Tibial nerve (tissue), 4 donors: ENCODE measurements at regions not wholly inside any gene's neighbourhood (a gene's known extent, or its start where the extent isn't known, plus 50 kb on each side); places are given as distances from the start of the nearest gene placed in this dataset.

Experiments used
- DNase-seq, 2 donors: peaks; one replicate each; pipeline ENCODE4 v3.0.0-alpha.2; 2019; ENCODE audit warnings: low spot score in 2 of 2
- H3K27ac ChIP-seq, 4 donors: fragments of 200-600 bp; sonication (generic) in 3 of 4; one replicate each; pipeline ENCODE4 v1.5.1; 2017 to 2019; ENCODE audit warnings: mild to moderate bottlenecking in 1 of 4
- H3K27me3 ChIP-seq, 2 donors: fragments of 200-600 bp; sonication (generic) in 1 of 2; one replicate each; pipeline versions ENCODE4 v1.5.1 to v1.6.0; 2017 to 2019
- H3K36me3 ChIP-seq, 3 donors: fragments of 200-600 bp; sonication (generic); one replicate each; pipeline ENCODE4 v1.5.1; 2018 to 2019
- H3K4me1 ChIP-seq, 4 donors: fragments of 200-600 bp; sonication (generic) in 3 of 4; one replicate each; pipeline ENCODE4 v1.5.1; 2017 to 2019
- H3K4me3 ChIP-seq, 4 donors: fragments of 200-600 bp; sonication (generic) in 3 of 4; one replicate each; pipeline ENCODE4 v1.5.1; 2017 to 2019; ENCODE audit warnings: mild to moderate bottlenecking in 1 of 4, moderate library complexity in 1 of 4
- H3K9me3 ChIP-seq, 4 donors: fragments of 200-600 bp; sonication (generic) in 3 of 4; one replicate each; pipeline ENCODE4 v1.5.1; 2017 to 2019
- EP300 ChIP-seq, 2 donors: sonication (generic); formaldehyde crosslinking; IDR thresholded peaks; one replicate each; pipeline ENCODE4 v1.6.1; 2017; ENCODE audit warnings: antibody characterized with exemption in 2 of 2, mild to moderate bottlenecking in 1 of 2
- POLR2A ChIP-seq, 2 donors: fragments of 450-650 bp; IDR thresholded peaks; one replicate each; pipeline ENCODE4 v1.6.1; 2017; ENCODE audit warnings: antibody characterized with exemption in 2 of 2, mild to moderate bottlenecking in 2 of 2, moderate library complexity in 2 of 2
- WGBS, 2 donors: methylation state at CpG; one replicate each; pipeline ENCODE4 v1.1.5; 2018; 5-methylcytosine and 5-hydroxymethylcytosine counted together
- TF ChIP-seq, protein P1 (sequence below), 5 experiments: fragments of 200-600 bp in 3 of 5; fragments of 450-650 bp in 2 of 5; sonication (generic) in 3 of 5; IDR thresholded peaks; one replicate each; pipeline ENCODE4 v1.5.1; 2016 to 2019; ENCODE audit warnings: antibody characterized with exemption in 5 of 5, mild to moderate bottlenecking in 3 of 5, moderate library complexity in 2 of 5

DNA sequence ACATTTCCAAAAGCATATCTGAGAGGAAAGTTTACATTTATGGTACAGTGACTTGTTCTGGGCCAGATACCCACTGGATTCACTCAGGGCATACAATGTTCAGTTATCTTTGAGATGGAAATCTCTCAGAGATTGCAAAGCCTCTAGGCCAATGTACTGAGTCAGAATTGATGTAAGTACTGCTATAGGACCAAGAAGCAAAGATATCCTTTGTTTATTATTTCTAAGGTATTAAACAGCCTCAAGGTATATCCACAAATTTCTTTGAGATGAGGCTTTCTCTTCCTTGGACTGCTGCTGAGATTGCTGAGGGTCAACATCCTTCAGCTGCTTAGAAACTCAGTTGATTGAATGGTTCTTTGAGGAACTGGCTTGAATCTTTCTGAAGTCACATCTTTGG lies 484.0 kb downstream of the METTL15 start:
- DNase-seq, result no peak
- TF ChIP-seq, protein P1, sequence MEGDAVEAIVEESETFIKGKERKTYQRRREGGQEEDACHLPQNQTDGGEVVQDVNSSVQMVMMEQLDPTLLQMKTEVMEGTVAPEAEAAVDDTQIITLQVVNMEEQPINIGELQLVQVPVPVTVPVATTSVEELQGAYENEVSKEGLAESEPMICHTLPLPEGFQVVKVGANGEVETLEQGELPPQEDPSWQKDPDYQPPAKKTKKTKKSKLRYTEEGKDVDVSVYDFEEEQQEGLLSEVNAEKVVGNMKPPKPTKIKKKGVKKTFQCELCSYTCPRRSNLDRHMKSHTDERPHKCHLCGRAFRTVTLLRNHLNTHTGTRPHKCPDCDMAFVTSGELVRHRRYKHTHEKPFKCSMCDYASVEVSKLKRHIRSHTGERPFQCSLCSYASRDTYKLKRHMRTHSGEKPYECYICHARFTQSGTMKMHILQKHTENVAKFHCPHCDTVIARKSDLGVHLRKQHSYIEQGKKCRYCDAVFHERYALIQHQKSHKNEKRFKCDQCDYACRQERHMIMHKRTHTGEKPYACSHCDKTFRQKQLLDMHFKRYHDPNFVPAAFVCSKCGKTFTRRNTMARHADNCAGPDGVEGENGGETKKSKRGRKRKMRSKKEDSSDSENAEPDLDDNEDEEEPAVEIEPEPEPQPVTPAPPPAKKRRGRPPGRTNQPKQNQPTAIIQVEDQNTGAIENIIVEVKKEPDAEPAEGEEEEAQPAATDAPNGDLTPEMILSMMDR (IDR thresholded peaks at IDR 0.05), result no peak
- Histone ChIP-seq H3K9me3 (no peaks in the 10 kb centered on the region), H3K36me3 (no peaks in the 10 kb centered on the region), H3K4me3 (no peak overlapping the region), H3K27me3 (no peaks in the 10 kb centered on the region), H3K27ac (no peak overlapping the region), H3K4me1 (no peaks in the 10 kb centered on the region)

DNA sequence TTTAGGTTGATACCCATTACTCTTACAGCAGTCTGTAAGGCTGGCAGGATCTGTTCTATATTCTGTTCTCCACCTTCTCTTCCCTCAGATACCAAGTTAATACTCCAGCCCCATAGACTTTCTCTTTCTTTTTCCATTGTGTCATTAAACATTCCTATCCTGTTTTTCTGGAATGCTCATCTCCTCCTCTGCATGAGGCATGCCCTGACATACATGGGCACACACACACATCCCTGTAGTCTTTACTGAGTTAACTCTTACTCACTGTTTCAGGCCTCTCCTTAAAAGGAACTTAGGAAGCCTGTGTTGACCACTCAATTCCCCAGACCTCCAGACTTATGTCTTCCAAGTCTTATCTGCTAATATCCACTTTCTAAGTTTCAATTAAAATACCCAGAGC lies 476.8 kb downstream of the METTL15 start:
- H3K4me1 ChIP-seq, result no peaks in the 10 kb centered on the region
- no peak for DNase-seq
- no peak for TF ChIP-seq EP300 (IDR thresholded peaks at IDR 0.05)

DNA sequence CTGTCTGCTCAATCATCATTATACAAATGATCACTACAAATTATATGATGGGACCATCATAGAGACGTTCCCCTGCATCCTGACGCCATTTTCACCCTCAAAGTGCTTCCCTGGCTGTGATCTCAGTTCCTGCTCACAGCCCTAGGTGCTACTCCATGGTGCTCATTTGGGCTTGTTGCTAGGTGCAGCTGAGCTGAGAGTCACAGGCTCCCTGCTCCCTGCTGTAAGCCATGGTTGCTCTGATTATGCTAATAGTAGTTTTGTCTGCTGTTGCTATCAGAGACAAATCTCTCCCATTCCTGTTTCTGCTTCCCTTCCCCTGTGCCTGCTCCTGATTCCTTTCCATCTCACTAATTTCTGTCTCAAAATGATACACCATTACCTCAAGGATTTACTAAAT lies 474.3 kb downstream of the METTL15 start:
- 73 to 77% methylated on average over 2 of the region's 2 CpGs for WGBS, 2 donors
- no peak overlapping the region for H3K27ac ChIP-seq
- no peaks in the 10 kb centered on the region for H3K4me1 ChIP-seq
- no peaks in the 10 kb centered on the region for H3K9me3 ChIP-seq
- no peak overlapping the region for H3K4me3 ChIP-seq
- TF ChIP-seq EP300 (IDR thresholded peaks at IDR 0.05) (no peak), POLR2A (IDR thresholded peaks at IDR 0.05) (no peak)
- no peak for DNase-seq
- no peaks in the 10 kb centered on the region for H3K36me3 ChIP-seq
- no peaks in the 10 kb centered on the region for H3K27me3 ChIP-seq

More for the DNA sequence above, 476.8 kb downstream of the METTL15 start:
- no peaks in the 10 kb centered on the region for H3K36me3 ChIP-seq
- no peak overlapping the region for H3K27ac ChIP-seq
- no peaks in the 10 kb centered on the region for H3K27me3 ChIP-seq
- no peaks in the 10 kb centered on the region for H3K9me3 ChIP-seq
- no peak overlapping the region for H3K4me3 ChIP-seq

DNA sequence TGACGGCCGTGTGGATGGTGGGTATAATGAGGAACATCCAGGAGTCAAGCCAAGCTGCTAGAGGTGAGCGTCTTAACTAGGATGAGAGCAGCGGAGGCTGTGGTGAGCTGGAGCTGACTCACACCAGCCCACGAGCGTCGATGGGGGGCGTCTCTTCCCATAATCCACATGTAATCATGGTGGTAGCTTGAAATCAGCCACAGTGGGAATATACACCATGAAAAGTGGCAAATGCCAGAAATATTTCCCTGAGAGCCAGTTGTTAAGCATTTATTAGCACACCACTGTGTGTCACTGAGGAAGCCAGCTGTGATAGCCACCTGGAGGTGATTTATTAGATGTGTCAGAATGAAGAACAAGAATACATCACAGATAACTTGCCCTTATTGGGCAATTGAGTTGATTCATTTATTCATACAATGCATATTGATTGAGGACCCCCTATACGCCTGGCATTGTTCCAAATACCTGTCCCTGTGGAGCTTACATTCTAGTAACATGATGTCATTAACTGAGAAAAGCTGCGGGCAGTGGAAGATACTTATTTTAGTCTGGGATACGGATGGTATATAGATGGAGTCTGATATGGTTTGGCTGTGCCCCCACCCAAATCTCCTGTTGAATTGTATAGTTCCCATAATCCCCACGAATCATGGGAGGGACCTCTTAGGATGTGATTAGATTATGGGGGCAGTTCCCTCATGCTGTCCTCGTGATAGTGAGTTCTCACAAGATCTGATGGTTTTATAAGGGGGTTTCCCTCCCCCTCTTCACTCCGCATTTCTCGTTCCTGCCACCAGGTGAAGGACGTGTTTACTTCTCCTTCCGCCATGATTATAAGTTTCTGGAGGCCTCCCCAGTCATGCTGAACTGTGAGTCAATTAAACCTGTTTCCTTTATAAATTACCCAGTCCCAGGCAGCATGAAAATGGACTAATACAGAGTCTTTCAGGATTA lies 473.4 kb downstream of the METTL15 start:
- DNase-seq, result no peak
- no peak overlapping the region for H3K27ac ChIP-seq
- H3K4me1 ChIP-seq, result no peaks in the 10 kb centered on the region
- 78 to 83% methylated on average over 17 of the region's 17 CpGs for WGBS, 2 donors
- no peaks in the 10 kb centered on the region for H3K36me3 ChIP-seq
- no peak overlapping the region for H3K4me3 ChIP-seq
- no peak for TF ChIP-seq POLR2A (IDR thresholded peaks at IDR 0.05)
- TF ChIP-seq, protein P1 (IDR thresholded peaks at IDR 0.05), result no peak
- no peak for TF ChIP-seq EP300 (IDR thresholded peaks at IDR 0.05)
- H3K27me3 ChIP-seq, result no peaks in the 10 kb centered on the region
- H3K9me3 ChIP-seq, result no peaks in the 10 kb centered on the region

DNA sequence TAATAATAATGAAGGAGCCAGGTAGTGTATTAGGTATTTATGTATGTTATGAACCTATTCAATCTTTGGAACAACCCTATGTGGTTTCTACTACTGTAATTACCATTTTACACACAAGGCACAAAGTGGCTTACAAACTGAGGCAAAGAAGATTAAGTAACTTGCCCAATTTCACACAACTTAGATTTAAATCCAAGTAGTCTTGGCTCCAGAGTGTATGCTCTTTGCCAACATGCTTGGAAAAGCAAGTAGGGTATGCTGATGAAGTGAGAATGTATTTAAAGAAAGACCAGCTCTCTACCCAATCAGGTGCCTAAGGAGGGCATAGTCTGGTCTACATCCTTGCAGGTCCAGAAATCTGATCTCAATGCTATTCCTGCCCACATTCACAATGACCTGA lies 463.2 kb downstream of the METTL15 start:
- no peaks in the 10 kb centered on the region for H3K27me3 ChIP-seq
- DNase-seq, result no peak
- H3K4me1 ChIP-seq, result peaks cover 0 to 7% (median 0%) of the 10 kb centered on the region in 4 donors
- H3K4me3 ChIP-seq, result no peak overlapping the region
- TF ChIP-seq, protein P1 (IDR thresholded peaks at IDR 0.05), result no peak
- TF ChIP-seq POLR2A (IDR thresholded peaks at IDR 0.05) (no peak), EP300 (IDR thresholded peaks at IDR 0.05) (no peak)
- H3K9me3 ChIP-seq, result no peaks in the 10 kb centered on the region
- H3K36me3 ChIP-seq, result no peaks in the 10 kb centered on the region
- no peak overlapping the region for H3K27ac ChIP-seq

DNA sequence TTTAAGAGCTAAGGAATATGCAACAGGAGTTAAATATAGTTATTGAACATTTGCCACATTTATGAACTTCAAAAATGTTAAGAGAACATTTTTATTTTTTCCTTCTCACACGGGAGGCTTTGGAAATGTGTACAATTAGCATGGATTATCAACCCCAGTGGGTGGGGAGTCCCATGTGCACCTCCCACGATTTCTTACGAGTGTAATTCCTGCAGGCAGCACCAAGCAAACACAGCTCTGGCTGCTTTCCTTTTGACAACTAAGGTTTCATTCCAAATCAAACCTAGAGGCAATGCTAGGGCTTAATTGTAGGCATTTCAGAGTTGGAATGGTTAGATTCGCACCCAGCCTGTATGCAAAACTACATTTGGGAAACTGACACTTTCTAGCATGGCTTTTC lies 460.9 kb downstream of the METTL15 start:
- H3K27me3 ChIP-seq, result no peaks in the 10 kb centered on the region
- no peaks in the 10 kb centered on the region for H3K36me3 ChIP-seq
- DNase-seq, result no peak
- WGBS, 2 donors, result 54 to 63% methylated on average over 4 of the region's 4 CpGs
- H3K27ac ChIP-seq, result no peak overlapping the region
- TF ChIP-seq POLR2A (IDR thresholded peaks at IDR 0.05) (no peak), EP300 (IDR thresholded peaks at IDR 0.05) (no peak)
- H3K9me3 ChIP-seq, result no peaks in the 10 kb centered on the region
- peaks cover 0 to 12% (median 0%) of the 10 kb centered on the region in 4 donors for H3K4me1 ChIP-seq
- H3K4me3 ChIP-seq, result no peak overlapping the region
